Thyroid gland (tissue), 4 donors: ENCODE measurements at regions not wholly inside any gene's neighbourhood (a gene's known extent, or its start where the extent isn't known, plus 50 kb on each side); places are given as distances from the start of the nearest gene placed in this dataset.

ENCODE experiments used
- DNase-seq, 2 donors: peaks; one replicate each; pipeline ENCODE4 v3.0.0-alpha.2; 2019
- H3K27ac ChIP-seq, 3 donors: fragments of 200-600 bp; sonication (generic); 1 replicate in 2 of 3; 2 replicates in 1 of 3; pipeline ENCODE4 v1.5.1; 2016 to 2019; ENCODE audit warnings: mild to moderate bottlenecking in 1 of 3, moderate library complexity in 1 of 3
- H3K27me3 ChIP-seq: fragments of 200-600 bp; sonication (generic); one replicate; pipeline ENCODE4 v1.5.1; 2019
- H3K36me3 ChIP-seq, 2 donors: fragments of 200-600 bp; sonication (generic); one replicate each; pipeline ENCODE4 v1.5.1; 2016 to 2019
- H3K4me1 ChIP-seq, 2 donors: fragments of 200-600 bp; sonication (generic); one replicate each; pipeline ENCODE4 v1.5.1; 2017 to 2019
- H3K4me3 ChIP-seq, 3 donors: fragments of 200-600 bp; sonication (generic); replicated peaks in 1 of 3; 1 replicate in 2 of 3; 2 replicates in 1 of 3; pipeline ENCODE4 v1.5.1; 2016; ENCODE audit warnings: mild to moderate bottlenecking in 1 of 3
- H3K9me3 ChIP-seq: fragments of 200-600 bp; sonication (generic); one replicate; pipeline ENCODE4 v1.5.1; 2017
- POLR2A ChIP-seq, 2 donors: fragments of 450-650 bp; IDR thresholded peaks; one replicate each; pipeline ENCODE4 v1.6.1; 2017; ENCODE audit warnings: antibody characterized with exemption in 2 of 2, mild to moderate bottlenecking in 2 of 2, moderate library complexity in 1 of 2
- WGBS, 2 donors: methylation state at CpG; one replicate each; pipeline ENCODE4 v1.1.5; 2017; 5-methylcytosine and 5-hydroxymethylcytosine counted together
- intact Hi-C: fragments of 100-400 bp; cut with DNase I; formaldehyde crosslinking; loops from one replicate; pipeline ENCODE4 v1.15.1; 2023
- TF ChIP-seq, protein P1 (sequence below), 6 experiments: fragments of 200-600 bp in 3 of 6; fragments of 450-650 bp in 3 of 6; sonication (generic) in 3 of 6; IDR thresholded peaks; one replicate each; pipeline ENCODE4 v1.5.1; 2016 to 2019; ENCODE audit warnings: antibody characterized with exemption in 6 of 6, mild to moderate bottlenecking in 2 of 6, inconsistent platforms in 1 of 6, moderate library complexity in 1 of 6

DNA sequence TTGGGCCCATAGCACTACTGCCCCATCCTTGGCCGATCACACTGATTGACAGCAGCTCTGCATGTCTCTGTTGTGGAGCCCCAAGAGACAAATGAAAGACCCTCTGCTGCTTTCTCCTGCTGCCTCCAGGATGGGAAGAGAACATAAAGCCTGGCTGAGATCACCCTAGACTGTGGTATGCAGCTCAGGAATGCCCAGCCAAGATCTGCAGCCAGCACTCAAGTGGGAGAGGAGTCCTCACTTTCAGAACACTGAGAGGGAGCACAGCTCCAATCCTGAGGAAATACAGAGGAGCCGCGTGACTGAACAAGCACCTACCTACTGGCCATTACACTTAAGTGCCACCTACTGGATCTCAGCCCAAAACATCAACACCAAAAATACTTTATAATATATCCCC, 203.0 kb downstream of the POSTN start:
- no peak for TF ChIP-seq POLR2A (IDR thresholded peaks at IDR 0.05)
- TF ChIP-seq, protein P1, sequence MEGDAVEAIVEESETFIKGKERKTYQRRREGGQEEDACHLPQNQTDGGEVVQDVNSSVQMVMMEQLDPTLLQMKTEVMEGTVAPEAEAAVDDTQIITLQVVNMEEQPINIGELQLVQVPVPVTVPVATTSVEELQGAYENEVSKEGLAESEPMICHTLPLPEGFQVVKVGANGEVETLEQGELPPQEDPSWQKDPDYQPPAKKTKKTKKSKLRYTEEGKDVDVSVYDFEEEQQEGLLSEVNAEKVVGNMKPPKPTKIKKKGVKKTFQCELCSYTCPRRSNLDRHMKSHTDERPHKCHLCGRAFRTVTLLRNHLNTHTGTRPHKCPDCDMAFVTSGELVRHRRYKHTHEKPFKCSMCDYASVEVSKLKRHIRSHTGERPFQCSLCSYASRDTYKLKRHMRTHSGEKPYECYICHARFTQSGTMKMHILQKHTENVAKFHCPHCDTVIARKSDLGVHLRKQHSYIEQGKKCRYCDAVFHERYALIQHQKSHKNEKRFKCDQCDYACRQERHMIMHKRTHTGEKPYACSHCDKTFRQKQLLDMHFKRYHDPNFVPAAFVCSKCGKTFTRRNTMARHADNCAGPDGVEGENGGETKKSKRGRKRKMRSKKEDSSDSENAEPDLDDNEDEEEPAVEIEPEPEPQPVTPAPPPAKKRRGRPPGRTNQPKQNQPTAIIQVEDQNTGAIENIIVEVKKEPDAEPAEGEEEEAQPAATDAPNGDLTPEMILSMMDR (IDR thresholded peaks at IDR 0.05) = no peak
- Histone ChIP-seq H3K4me3 (no peak overlapping the region), H3K36me3 (no peaks in the 10 kb centered on the region), H3K27ac (no peak overlapping the region), H3K27me3 (no peaks in the 10 kb centered on the region), H3K9me3 (no peaks in the 10 kb centered on the region), H3K4me1 (no peaks in the 10 kb centered on the region)
- intact Hi-C loops = no loop called here
- 70 to 84% methylated on average over 3 of the region's 3 CpGs for WGBS, 2 donors
- no peak for DNase-seq

DNA sequence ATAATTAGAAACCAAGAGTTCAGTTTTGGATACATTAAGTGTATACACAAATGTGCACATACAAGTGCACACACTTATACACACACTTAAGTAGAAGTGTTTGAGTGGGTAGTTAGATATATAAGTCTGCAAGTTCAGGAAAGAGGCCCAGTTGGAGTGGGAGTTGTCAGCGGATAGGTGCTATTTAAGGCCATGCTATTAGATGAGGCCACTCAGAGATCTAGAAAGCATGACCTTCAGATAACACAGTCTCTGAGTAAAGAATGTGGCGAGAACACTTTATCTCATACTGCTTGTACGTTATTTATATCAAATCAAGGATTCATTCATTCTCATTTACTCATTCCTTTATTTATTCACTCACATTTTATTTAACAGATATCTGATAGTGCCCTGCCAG, 206.2 kb downstream of the POSTN start:
- TF ChIP-seq POLR2A (IDR thresholded peaks at IDR 0.05) = no peak
- TF ChIP-seq, protein P1 (IDR thresholded peaks at IDR 0.05) = no peak

DNA sequence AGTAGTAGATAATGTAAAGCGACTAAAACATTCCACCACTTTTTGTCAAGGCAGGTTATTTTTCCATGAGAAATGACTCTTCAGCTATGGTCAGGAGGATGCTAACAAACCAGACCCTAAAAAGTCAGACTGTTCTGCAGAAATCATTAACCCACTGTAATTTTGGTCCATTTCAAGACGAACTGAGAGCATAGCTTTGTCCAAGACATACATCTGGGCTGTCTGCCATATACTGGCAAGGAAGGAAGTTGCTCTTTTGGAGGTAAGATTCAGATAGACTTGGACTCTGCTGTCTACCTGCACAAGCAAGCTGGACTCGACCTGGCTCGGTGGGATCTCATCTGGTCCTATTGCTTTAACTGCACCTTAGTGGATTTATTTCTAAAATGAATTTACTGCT, 207.8 kb downstream of the POSTN start:
- WGBS, 2 donors = 75 to 92% methylated on average over 4 of the region's 4 CpGs
- no peak for TF ChIP-seq POLR2A (IDR thresholded peaks at IDR 0.05)
- TF ChIP-seq, protein P1 (IDR thresholded peaks at IDR 0.05) = no peak

More for the DNA sequence above, 206.2 kb downstream of the POSTN start:
- 43 to 66% methylated on average over 3 of the region's 3 CpGs for whole genome bisulfite sequencing, 2 donors
- Histone ChIP-seq H3K9me3 (no peaks in the 10 kb centered on the region), H3K36me3 (no peaks in the 10 kb centered on the region), H3K4me3 (no peak overlapping the region), H3K27ac (no peak overlapping the region), H3K27me3 (no peaks in the 10 kb centered on the region), H3K4me1 (no peaks in the 10 kb centered on the region)
- DNase-seq = no peak
- intact Hi-C loops = no loop called here

DNA sequence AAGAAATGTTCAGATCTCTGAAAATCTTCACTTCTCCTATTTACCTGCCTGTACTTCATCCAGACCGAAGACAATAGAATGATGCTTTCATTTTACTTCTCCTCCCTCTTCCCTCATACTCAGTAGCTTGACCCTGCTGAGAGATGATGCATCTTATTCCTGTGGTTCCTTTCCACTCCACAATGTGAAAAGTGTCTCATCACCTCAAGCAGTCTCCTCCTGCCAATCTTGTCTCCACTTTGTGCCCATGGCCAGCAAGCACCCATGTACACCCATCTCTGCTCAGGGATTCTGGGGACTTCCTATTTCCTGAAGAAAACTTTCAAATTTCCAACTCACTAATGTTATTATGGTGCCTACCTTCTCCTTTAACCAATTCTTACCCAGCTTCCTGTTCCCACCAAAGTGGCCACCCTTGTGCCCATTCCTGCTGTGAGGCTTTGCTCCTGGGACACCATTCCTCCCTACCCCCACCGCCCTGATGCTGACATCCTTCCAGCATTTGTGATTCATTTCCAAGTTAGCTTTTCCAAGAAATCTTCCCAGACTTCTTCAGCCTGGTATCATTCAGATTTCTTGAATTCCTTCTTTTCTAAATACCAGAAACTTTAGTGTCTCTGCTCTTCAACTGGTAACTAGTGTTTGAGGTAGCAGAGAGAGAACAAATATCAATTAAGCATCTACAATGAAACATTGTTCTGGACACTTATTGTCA, 212.5 kb downstream of the POSTN start:
- 42 to 66% methylated on average over 2 of the region's 2 CpGs for WGBS, 2 donors
- H3K4me1 ChIP-seq = no peaks in the 10 kb centered on the region
- no peaks in the 10 kb centered on the region for H3K36me3 ChIP-seq
- no peak overlapping the region for H3K4me3 ChIP-seq
- no peak for DNase-seq
- no peaks in the 10 kb centered on the region for H3K27me3 ChIP-seq
- no peaks in the 10 kb centered on the region for H3K9me3 ChIP-seq
- intact Hi-C loops = no loop called here
- no peak overlapping the region for H3K27ac ChIP-seq
- TF ChIP-seq, protein P1 (IDR thresholded peaks at IDR 0.05) = no peak
- TF ChIP-seq POLR2A (IDR thresholded peaks at IDR 0.05) = no peak

More for the DNA sequence above, 207.8 kb downstream of the POSTN start:
- Histone ChIP-seq H3K4me3 (no peak overlapping the region), H3K4me1 (no peaks in the 10 kb centered on the region), H3K36me3 (no peaks in the 10 kb centered on the region), H3K27me3 (no peaks in the 10 kb centered on the region), H3K27ac (no peak overlapping the region), H3K9me3 (no peaks in the 10 kb centered on the region)
- no peak for DNase-seq
- intact Hi-C loops = no loop called here

DNA sequence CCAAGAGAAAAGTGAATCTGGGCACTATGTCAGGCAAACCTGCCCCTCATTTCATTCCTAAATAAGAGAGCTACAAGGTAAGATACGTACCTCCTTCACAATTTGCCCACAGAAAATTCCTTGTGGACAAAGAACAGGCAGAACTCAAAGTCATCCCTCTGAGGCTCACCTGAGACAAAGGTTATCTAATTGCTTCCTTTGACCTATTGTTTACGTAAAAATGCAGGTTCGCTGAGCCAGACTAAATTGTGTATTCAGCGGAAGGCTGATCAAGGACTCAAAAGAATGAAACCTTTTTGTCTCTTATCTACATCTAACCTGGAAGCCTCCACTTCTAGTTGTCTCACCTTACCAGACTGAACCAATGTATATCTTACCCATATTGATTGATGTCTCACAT, 213.3 kb downstream of the POSTN start:
- H3K27ac ChIP-seq = no peak overlapping the region
- no peaks in the 10 kb centered on the region for H3K9me3 ChIP-seq
- DNase-seq = no peak
- H3K4me1 ChIP-seq = no peaks in the 10 kb centered on the region
- 86 to 87% methylated on average over 4 of the region's 4 CpGs for WGBS, 2 donors
- intact Hi-C loops = no loop called here
- TF ChIP-seq, protein P1 (IDR thresholded peaks at IDR 0.05) = no peak
- TF ChIP-seq POLR2A (IDR thresholded peaks at IDR 0.05) = no peak
- H3K36me3 ChIP-seq = no peaks in the 10 kb centered on the region
- no peaks in the 10 kb centered on the region for H3K27me3 ChIP-seq
- H3K4me3 ChIP-seq = no peak overlapping the region
